Tibial nerve (tissue), 3 donors: ENCODE measurements at regions not wholly inside any gene's neighbourhood (a gene's known extent, or its start where the extent isn't known, plus 50 kb on each side); places are given as distances from the start of the nearest gene placed in this dataset.
"Not testable (repeated sequence)": the region's sequence is repeated elsewhere in the genome, so short reads cannot be mapped to it uniquely, and the experiment has no call there.

ENCODE experiments used
- CTCF ChIP-seq, 5 experiments: fragments of 200-600 bp in 3 of 5; fragments of 450-650 bp in 2 of 5; sonication (generic) in 3 of 5; IDR thresholded peaks; one replicate each; pipeline ENCODE4 v1.5.1; 2016 to 2019; ENCODE audit warnings: antibody characterized with exemption in 5 of 5, mild to moderate bottlenecking in 3 of 5, moderate library complexity in 2 of 5
- POLR2A ChIP-seq, 2 donors: fragments of 450-650 bp; IDR thresholded peaks; one replicate each; pipeline ENCODE4 v1.6.1; 2017; ENCODE audit warnings: antibody characterized with exemption in 2 of 2, mild to moderate bottlenecking in 2 of 2, moderate library complexity in 2 of 2

GRCh38 chr21:9813894-9814814 is 707.2 kb upstream of the TPTE start:
- not testable (repeated sequence) for TF ChIP-seq CTCF, POLR2A (IDR thresholded peaks at IDR 0.05)
